Caco-2 (cell line): ENCODE measurements at regions not wholly inside any gene's neighbourhood (a gene's known extent, or its start where the extent isn't known, plus 50 kb on each side); places are given as distances from the start of the nearest gene placed in this dataset.

Experiments used
- BruUV-seq: library from RNA; stranded (reverse); fragments of 400-500 nt; replicated peaks from 2 replicates; lab custom pipeline; 2021; lab: Mats Ljungman, UMichigan
- CTCF ChIA-PET: fragments of 300-600 bp; sonication (Branson Sonifier 250); formaldehyde crosslinking; loops from one replicate; lab custom pipeline; 2022; ENCODE audit warnings: antibody characterized with exemption; lab: Charles Lee
- POLR2A ChIA-PET: fragments of 300-600 bp; sonication (Branson Sonifier 250); formaldehyde crosslinking; loops from one replicate; lab custom pipeline; 2022; ENCODE audit warnings: antibody characterized with exemption; lab: Charles Lee
- DNase-seq, 2 experiments: peaks; one replicate each; pipeline versions ENCODE4 v3.0.0 to v3.0.0-alpha.2; 2020 to 2022
- H3K27me3 ChIP-seq: replicated peaks from 2 replicates; pipeline ENCODE4 v1.6.0; 2011; ENCODE audit warnings: low read length; ENCODE audit not compliant: control insufficient read depth, insufficient read depth
- H3K36me3 ChIP-seq: 2 replicates; pipeline ENCODE4 v1.5.1; 2011; ENCODE audit warnings: low read length; ENCODE audit not compliant: control insufficient read depth, insufficient read depth
- H3K4me1 ChIP-seq: fragments of 250-450 bp; sonication (Bioruptor Pico); 2 replicates; pipeline ENCODE4 v1.5.1; 2020; ENCODE audit warnings: mild to moderate bottlenecking
- H3K4me3 ChIP-seq: 2 replicates; pipeline ENCODE4 v1.5.1; 2011; ENCODE audit warnings: low read depth, mild to moderate bottlenecking, control low read depth, low read length
- H3K9me3 ChIP-seq: fragments of 250-450 bp; sonication (Bioruptor Pico); 2 replicates; pipeline ENCODE4 v1.5.1; 2020; ENCODE audit warnings: mild to moderate bottlenecking, moderate library complexity
- H3K27ac Mint-ChIP-seq: one replicate; pipeline ENCODE4 v1.8.0; 2022; ENCODE audit warnings: mixed read lengths; ENCODE audit not compliant: unreplicated experiment
- H3K27me3 Mint-ChIP-seq: one replicate; pipeline ENCODE4 v1.8.0; 2022; ENCODE audit warnings: mixed read lengths; ENCODE audit not compliant: insufficient read depth, unreplicated experiment
- H3K36me3 Mint-ChIP-seq: one replicate; pipeline ENCODE4 v1.8.0; 2022; ENCODE audit warnings: mild to moderate bottlenecking, mixed read lengths; ENCODE audit not compliant: insufficient read depth, unreplicated experiment
- H3K4me1 Mint-ChIP-seq: one replicate; pipeline ENCODE4 v1.8.0; 2022; ENCODE audit warnings: low read depth, mixed read lengths; ENCODE audit not compliant: unreplicated experiment
- H3K4me3 Mint-ChIP-seq: one replicate; pipeline ENCODE4 v1.8.0; 2022; ENCODE audit warnings: mild to moderate bottlenecking, moderate library complexity, mixed read lengths; ENCODE audit not compliant: unreplicated experiment
- H3K9me3 Mint-ChIP-seq: one replicate; pipeline ENCODE4 v1.8.0; 2022; ENCODE audit warnings: mixed read lengths; ENCODE audit not compliant: unreplicated experiment
- intact Hi-C: fragments of 100-400 bp; cut with micrococcal nuclease; formaldehyde crosslinking; loops from one replicate; pipeline ENCODE4 v1.10.0; 2022; ENCODE audit not compliant: unreplicated experiment
- TF ChIP-seq, protein P1 (sequence below), 2 experiments: fragments of 200-600 bp in 1 of 2; IDR thresholded peaks; 1 replicate in 1 of 2; 2 replicates in 1 of 2; pipeline versions ENCODE4 v1.5.1 to v1.8.0; 2011 to 2022; ENCODE audit warnings: antibody characterized with exemption in 1 of 2, control low read depth in 1 of 2, inconsistent platforms in 1 of 2, low read depth in 1 of 2, low read length in 1 of 2, mild to moderate bottlenecking in 1 of 2, moderate library complexity in 1 of 2; ENCODE audit not compliant: insufficient read depth in 1 of 2, severe bottlenecking in 1 of 2, unreplicated experiment in 1 of 2

DNA sequence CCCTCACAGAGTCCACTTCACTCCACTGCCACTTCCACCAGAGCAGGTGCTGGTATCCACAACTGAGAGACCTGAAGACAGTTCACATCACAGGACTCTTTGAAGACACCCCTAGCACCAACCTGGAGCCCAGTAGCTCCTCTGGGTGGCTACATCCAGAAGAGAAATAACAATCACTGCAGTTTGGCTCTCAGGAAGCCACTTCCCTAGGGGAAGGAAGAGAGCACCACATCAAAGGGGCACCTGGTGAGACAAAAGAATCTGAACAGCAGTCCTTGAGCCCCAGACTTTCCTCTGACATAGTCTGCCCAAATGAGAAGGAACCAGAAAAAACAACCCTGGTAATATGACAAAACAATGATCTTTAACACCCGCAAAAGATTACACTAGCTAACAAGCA, 113.2 kb downstream of the TENT5C start:
- Histone ChIP-seq H3K4me3 (no peak overlapping the region), H3K27me3 (no peaks in the 10 kb centered on the region), H3K4me1 (no peaks in the 10 kb centered on the region), H3K9me3 (no peaks in the 10 kb centered on the region), H3K36me3 (no peaks in the 10 kb centered on the region)
- H3K36me3 Mint-ChIP-seq, result no peaks in the 10 kb centered on the region
- no peak overlapping the region for H3K27ac Mint-ChIP-seq
- ChIA-PET CTCF (no interaction called here), POLR2A (no interaction called here)
- no TSS peak for BruUV-seq
- H3K4me3 Mint-ChIP-seq, result no peak overlapping the region
- intact Hi-C loops, result no loop called here
- H3K9me3 Mint-ChIP-seq, result peaks cover 18% of the 10 kb centered on the region
- DNase-seq, result no peak
- H3K4me1 Mint-ChIP-seq, result no peaks in the 10 kb centered on the region
- no peaks in the 10 kb centered on the region for H3K27me3 Mint-ChIP-seq
- TF ChIP-seq, protein P1, sequence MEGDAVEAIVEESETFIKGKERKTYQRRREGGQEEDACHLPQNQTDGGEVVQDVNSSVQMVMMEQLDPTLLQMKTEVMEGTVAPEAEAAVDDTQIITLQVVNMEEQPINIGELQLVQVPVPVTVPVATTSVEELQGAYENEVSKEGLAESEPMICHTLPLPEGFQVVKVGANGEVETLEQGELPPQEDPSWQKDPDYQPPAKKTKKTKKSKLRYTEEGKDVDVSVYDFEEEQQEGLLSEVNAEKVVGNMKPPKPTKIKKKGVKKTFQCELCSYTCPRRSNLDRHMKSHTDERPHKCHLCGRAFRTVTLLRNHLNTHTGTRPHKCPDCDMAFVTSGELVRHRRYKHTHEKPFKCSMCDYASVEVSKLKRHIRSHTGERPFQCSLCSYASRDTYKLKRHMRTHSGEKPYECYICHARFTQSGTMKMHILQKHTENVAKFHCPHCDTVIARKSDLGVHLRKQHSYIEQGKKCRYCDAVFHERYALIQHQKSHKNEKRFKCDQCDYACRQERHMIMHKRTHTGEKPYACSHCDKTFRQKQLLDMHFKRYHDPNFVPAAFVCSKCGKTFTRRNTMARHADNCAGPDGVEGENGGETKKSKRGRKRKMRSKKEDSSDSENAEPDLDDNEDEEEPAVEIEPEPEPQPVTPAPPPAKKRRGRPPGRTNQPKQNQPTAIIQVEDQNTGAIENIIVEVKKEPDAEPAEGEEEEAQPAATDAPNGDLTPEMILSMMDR (IDR thresholded peaks at IDR 0.05; ENCODE audit: insufficient read depth in 1 of 2, low read depth in 1 of 2, low read length in 1 of 2, severe bottlenecking in 1 of 2, unreplicated experiment in 1 of 2), result no peak

DNA sequence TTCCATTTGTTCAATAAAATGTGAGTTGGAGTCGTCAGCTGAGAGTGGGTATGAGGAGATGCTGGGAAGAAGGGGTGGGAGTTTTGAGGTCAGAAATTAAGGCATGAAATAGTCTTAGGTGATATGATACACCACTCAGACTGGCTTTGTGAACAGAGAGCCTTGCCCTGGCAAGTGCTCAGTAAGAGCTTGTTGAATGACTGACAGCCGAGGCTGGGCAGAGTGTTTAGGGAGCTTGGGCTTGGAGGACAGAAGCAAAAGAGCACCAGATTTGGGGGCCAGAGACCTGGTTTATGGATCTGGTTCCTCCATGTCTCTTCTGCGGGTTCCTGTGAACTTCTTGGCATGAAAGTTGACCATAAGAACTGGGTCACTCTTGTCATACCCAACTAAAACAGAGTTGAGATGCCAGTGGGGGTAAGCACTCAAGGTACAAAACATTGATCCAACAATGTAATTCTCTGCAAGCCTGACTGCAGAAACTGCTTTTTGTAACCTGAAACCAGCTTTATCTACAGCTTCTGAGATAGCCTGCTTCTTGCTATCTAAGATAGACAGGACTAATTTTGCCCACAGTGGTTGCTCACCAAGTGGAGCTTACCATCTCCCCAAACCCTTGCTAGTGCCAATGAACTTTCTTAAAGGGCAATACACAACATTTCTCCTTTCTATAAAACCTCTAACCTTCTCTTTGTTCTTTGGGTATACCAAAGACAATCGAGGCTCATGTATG, 126.4 kb downstream of the TENT5C start:
- TF ChIP-seq, protein P1 (IDR thresholded peaks at IDR 0.05; ENCODE audit: insufficient read depth in 1 of 2, low read depth in 1 of 2, low read length in 1 of 2, severe bottlenecking in 1 of 2, unreplicated experiment in 1 of 2), result no peak
- Mint-ChIP-seq H3K27me3 (no peaks in the 10 kb centered on the region), H3K4me1 (peaks cover 17% of the 10 kb centered on the region), H3K27ac (peak overlapping the region; percentile 1), H3K4me3 (no peak overlapping the region), H3K36me3 (peaks cover 6% of the 10 kb centered on the region), H3K9me3 (peaks cover 9% of the 10 kb centered on the region)
- Histone ChIP-seq H3K4me3 (no peak overlapping the region), H3K9me3 (no peaks in the 10 kb centered on the region), H3K27me3 (no peaks in the 10 kb centered on the region), H3K36me3 (no peaks in the 10 kb centered on the region), H3K4me1 (0 out of 2 replicates have a peak, but pooled peaks cover 10% of the 10 kb centered on the region)
- ChIA-PET POLR2A (no interaction called here), CTCF (interaction anchor here (0.6 kb wide), 1 partner anchor 21 kb away, joined by 3 read pairs; no protein-coding TSS in a partner anchor)
- intact Hi-C loops, result no loop called here
- BruUV-seq, result no TSS peak
- no peak for DNase-seq

DNA sequence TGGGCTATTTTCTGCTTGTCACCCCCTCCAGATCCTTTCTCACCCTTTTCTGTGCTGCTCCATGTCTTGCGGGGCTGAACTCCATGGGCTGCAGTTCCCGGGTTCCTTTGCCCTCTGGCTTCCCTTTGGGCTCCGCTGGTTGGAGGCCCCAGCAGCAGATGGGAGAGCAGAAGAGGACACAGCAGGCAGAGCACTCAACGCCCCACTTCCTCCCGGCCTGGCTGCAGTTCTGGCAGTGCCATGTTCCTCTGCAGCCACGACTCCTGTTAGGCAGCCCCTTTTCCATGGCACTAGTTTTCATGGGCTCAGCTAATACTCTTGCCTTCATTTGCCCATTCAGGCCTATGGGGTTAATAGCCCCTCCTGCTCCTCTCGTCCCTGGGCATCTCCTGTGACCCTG, 127.1 kb downstream of the TENT5C start:
- Histone ChIP-seq H3K27me3 (no peaks in the 10 kb centered on the region), H3K4me1 (0 out of 2 replicates have a peak, but pooled peaks cover 10% of the 10 kb centered on the region), H3K36me3 (no peaks in the 10 kb centered on the region), H3K9me3 (no peaks in the 10 kb centered on the region), H3K4me3 (no peak overlapping the region)
- Mint-ChIP-seq H3K4me1 (peaks cover 17% of the 10 kb centered on the region), H3K4me3 (no peak overlapping the region), H3K36me3 (peaks cover 6% of the 10 kb centered on the region), H3K27ac (no peak overlapping the region), H3K9me3 (peaks cover 2% of the 10 kb centered on the region), H3K27me3 (no peaks in the 10 kb centered on the region)
- POLR2A ChIA-PET, result no interaction called here
- intact Hi-C loops, result no loop called here
- BruUV-seq, result no TSS peak
- no peak for DNase-seq
- CTCF ChIA-PET, result interaction anchor here (0.6 kb wide), 1 partner anchor 21 kb away, joined by 3 read pairs; no protein-coding TSS in a partner anchor
- TF ChIP-seq, protein P1 (IDR thresholded peaks at IDR 0.05; ENCODE audit: insufficient read depth in 1 of 2, low read depth in 1 of 2, low read length in 1 of 2, severe bottlenecking in 1 of 2, unreplicated experiment in 1 of 2), result no peak
